Ishikawa (cell line): ENCODE measurements at regions not wholly inside any gene's neighbourhood (a gene's known extent, or its start where the extent isn't known, plus 50 kb on each side); places are given as distances from the start of the nearest gene placed in this dataset.

ENCODE experiments used
- CEBPB ChIP-seq: IDR thresholded peaks from 2 replicates; pipeline ENCODE4 v1.6.1; 2012
- CREB1 ChIP-seq: IDR thresholded peaks from 2 replicates; pipeline ENCODE4 v1.6.1; 2012; ENCODE audit warnings: low read depth
- EGR1 ChIP-seq: IDR thresholded peaks from 2 replicates; pipeline ENCODE4 v1.6.1; 2012
- EP300 ChIP-seq: IDR thresholded peaks from 2 replicates; pipeline ENCODE4 v1.6.1; 2012; ENCODE audit warnings: borderline replicate concordance
- FOXM1 ChIP-seq: IDR thresholded peaks from 2 replicates; pipeline ENCODE4 v1.6.1; 2012; ENCODE audit warnings: low read depth, borderline replicate concordance
- MAX ChIP-seq: IDR thresholded peaks from 2 replicates; pipeline ENCODE4 v1.6.1; 2012
- NFIC ChIP-seq: IDR thresholded peaks from 2 replicates; pipeline ENCODE4 v1.6.1; 2012
- RAD21 ChIP-seq: IDR thresholded peaks from 2 replicates; pipeline ENCODE4 v1.6.1; 2012; ENCODE audit warnings: low read depth
- REST ChIP-seq: IDR thresholded peaks from 2 replicates; pipeline ENCODE4 v1.6.1; 2012; ENCODE audit warnings: low read depth, mild to moderate bottlenecking
- TAF1 ChIP-seq: IDR thresholded peaks from 2 replicates; pipeline ENCODE4 v1.6.1; 2012; ENCODE audit warnings: low read depth, mild to moderate bottlenecking
- TCF12 ChIP-seq: IDR thresholded peaks from 2 replicates; pipeline ENCODE4 v1.6.1; 2012; ENCODE audit warnings: low read depth
- TEAD4 ChIP-seq: IDR thresholded peaks from 2 replicates; pipeline ENCODE4 v1.6.1; 2012
- USF1 ChIP-seq: IDR thresholded peaks from 2 replicates; pipeline ENCODE4 v1.6.1; 2012
- YY1 ChIP-seq: IDR thresholded peaks from 2 replicates; pipeline ENCODE4 v1.6.1; 2012; ENCODE audit warnings: low read depth
- ZBTB7A ChIP-seq: IDR thresholded peaks from 2 replicates; pipeline ENCODE4 v1.6.1; 2012; ENCODE audit warnings: low read depth

GRCh38 chr6:95448208-95448607 lies 129.1 kb upstream of the MANEA start:
- no peak for TF ChIP-seq TCF12
- TF ChIP-seq REST, result no peak
- no peak for TF ChIP-seq EGR1
- TF ChIP-seq TEAD4, result no peak

- no peak for TF ChIP-seq RAD21
- no peak for TF ChIP-seq TCF12
- TF ChIP-seq NFIC, result no peak
- TF ChIP-seq CREB1, result no peak
Observed at GRCh38 chr6:95469511-95469910, 107.8 kb upstream of the MANEA start.

GRCh38 chr6:95478941-95479340 lies 98.4 kb upstream of the MANEA start:
- TF ChIP-seq FOXM1 (no peak), YY1 (no peak), ZBTB7A (no peak), TEAD4 (no peak)

GRCh38 chr6:95487817-95488216 lies 89.5 kb upstream of the MANEA start:
- TF ChIP-seq TEAD4 (no peak), CREB1 (no peak), RAD21 (no peak), USF1 (no peak), FOXM1 (no peak), MAX (no peak)

GRCh38 chr6:95489185-95489863 lies 88.0 kb upstream of the MANEA start:
- no peak for TF ChIP-seq ZBTB7A
- no peak for TF ChIP-seq REST
- TF ChIP-seq TEAD4, result no peak
- TF ChIP-seq FOXM1, result no peak
- TF ChIP-seq CEBPB, result no peak
- TF ChIP-seq YY1, result no peak
- TF ChIP-seq EP300, result no peak
- TF ChIP-seq USF1, result no peak

- no peak for TF ChIP-seq NFIC
Observed at GRCh38 chr6:95496769-95497426, 80.4 kb upstream of the MANEA start.

GRCh38 chr6:95501032-95501904 lies 76.1 kb upstream of the MANEA start:
- TF ChIP-seq REST (no peak), RAD21 (no peak), ZBTB7A (no peak), EGR1 (no peak), EP300 (no peak), MAX (no peak), YY1 (no peak), FOXM1 (no peak), TAF1 (no peak)
